RCC 7860 (cell line): ENCODE measurements at regions not wholly inside any gene's neighbourhood (a gene's known extent, or its start where the extent isn't known, plus 50 kb on each side); places are given as distances from the start of the nearest gene placed in this dataset.
"Not testable (repeated sequence)": the region's sequence is repeated elsewhere in the genome, so short reads cannot be mapped to it uniquely, and the experiment has no call there.

ENCODE experiments used
- DNase-seq: peaks from one replicate; pipeline ENCODE4 v3.0.0-alpha.2; 2015; ENCODE audit warnings: low spot score
- FAIRE-seq: peaks from 2 replicates; lab custom pipeline; 2012; peaks lifted over from hg19 to GRCh38; lab: Jason Lieb, UNC

GRCh38 chr18:22285361-22286140 lies 116.2 kb downstream of the GATA6 start:
- DNase-seq (no peak), FAIRE-seq (no peak)

GRCh38 chr18:22284581-22285360 lies 115.4 kb downstream of the GATA6 start:
- FAIRE-seq (no peak), DNase-seq (no peak)

GRCh38 chr18:22283855-22284254 lies 114.5 kb downstream of the GATA6 start:
- not testable (repeated sequence) for DNase-seq, FAIRE-seq

GRCh38 chr18:22283397-22283796 lies 114.0 kb downstream of the GATA6 start:
- FAIRE-seq: no peak

GRCh38 chr18:22283116-22283395 lies 113.7 kb downstream of the GATA6 start:
- DNase-seq (no peak), FAIRE-seq (no peak)

More at GRCh38 chr18:22283397-22283796, 114.0 kb downstream of the GATA6 start:
- DNase-seq: peak; percentile 49

GRCh38 chr18:22282311-22283115 lies 113.1 kb downstream of the GATA6 start:
- FAIRE-seq (peak; percentile 68), DNase-seq (peak; percentile 94)

GRCh38 chr18:22280453-22280750 lies 111.0 kb downstream of the GATA6 start:
- FAIRE-seq (no peak), DNase-seq (no peak)

- no peak for FAIRE-seq
- no peak for DNase-seq
These were observed 110.5 kb downstream of the GATA6 start for GRCh38 chr18:22279741-22280452.

GRCh38 chr18:22278798-22279197 lies 109.4 kb downstream of the GATA6 start:
- DNase-seq: no peak
- no peak for FAIRE-seq

- DNase-seq: no peak
- no peak for FAIRE-seq
These were observed 108.4 kb downstream of the GATA6 start for GRCh38 chr18:22277758-22278157.

- no peak for FAIRE-seq
- no peak for DNase-seq
These were observed 106.9 kb downstream of the GATA6 start for GRCh38 chr18:22276334-22276713.

- no peak for DNase-seq
- no peak for FAIRE-seq
These were observed 106.4 kb downstream of the GATA6 start for GRCh38 chr18:22275706-22276333.

GRCh38 chr18:22273101-22274039 lies 104.0 kb downstream of the GATA6 start:
- DNase-seq (no peak), FAIRE-seq (no peak)

- FAIRE-seq (no peak), DNase-seq (no peak)
These were observed 102.9 kb downstream of the GATA6 start for GRCh38 chr18:22272242-22272641.

GRCh38 chr18:22271030-22271429 lies 101.6 kb downstream of the GATA6 start:
- DNase-seq (no peak), FAIRE-seq (no peak)

- no peak for FAIRE-seq
- no peak for DNase-seq
These were observed 99.3 kb downstream of the GATA6 start for GRCh38 chr18:22268641-22269128.

GRCh38 chr18:22267697-22268096 lies 98.3 kb downstream of the GATA6 start:
- FAIRE-seq (no peak), DNase-seq (no peak)

- FAIRE-seq (no peak), DNase-seq (no peak)
These were observed 97.8 kb downstream of the GATA6 start for GRCh38 chr18:22267225-22267624.

- DNase-seq (no peak), FAIRE-seq (no peak)
These were observed 96.4 kb downstream of the GATA6 start for GRCh38 chr18:22265838-22266237.
